Raji (cell line): ENCODE measurements at regions not wholly inside any gene's neighbourhood (a gene's known extent, or its start where the extent isn't known, plus 50 kb on each side); places are given as distances from the start of the nearest gene placed in this dataset.

Experiments used
- POLR2A ChIP-seq: IDR thresholded peaks from 2 replicates; pipeline ENCODE4 v1.6.1; 2011; ENCODE audit warnings: low read depth, low read length, control low read depth; ENCODE audit not compliant: insufficient read depth

DNA sequence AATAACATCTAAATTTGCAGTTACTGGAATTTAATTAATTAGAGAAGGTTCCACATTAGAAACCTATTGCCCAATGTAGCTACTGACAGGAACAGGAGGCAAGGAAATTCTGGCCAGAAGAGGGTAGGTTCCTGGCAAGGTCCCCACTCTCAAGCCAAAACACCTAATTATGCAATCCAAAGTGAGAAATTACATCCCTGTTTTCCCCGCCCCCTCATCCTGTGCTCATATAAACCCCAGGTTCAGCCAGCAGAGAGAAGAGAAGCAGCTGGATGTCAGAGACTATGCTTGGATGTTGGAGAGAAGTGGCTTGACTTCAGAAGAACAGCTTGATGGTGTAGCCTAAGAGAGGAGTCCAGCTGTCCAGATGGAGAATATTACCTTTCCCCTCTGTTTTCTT, 951.3 kb upstream of the PRR20A start:
- TF ChIP-seq POLR2A: no peak

DNA sequence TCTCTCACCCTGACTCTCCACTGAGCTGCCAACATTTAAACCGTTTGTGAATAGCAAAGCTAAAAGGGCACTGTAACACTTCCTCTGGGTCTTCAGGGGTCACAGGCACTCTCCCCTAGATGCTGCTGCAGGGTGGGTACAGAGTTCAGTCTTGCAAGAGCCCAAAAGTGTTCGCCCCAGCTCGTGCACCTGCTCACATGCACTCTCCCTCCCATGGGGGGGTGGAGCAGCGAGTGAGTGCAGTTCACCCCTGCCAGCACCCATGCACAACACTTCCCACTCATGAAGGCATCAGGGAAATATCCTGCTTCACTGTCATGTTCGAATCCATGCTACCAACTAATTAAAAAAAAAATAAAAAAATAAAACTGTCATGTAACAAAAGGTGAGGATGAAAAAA, 950.7 kb upstream of the PRR20A start:
- no peak for TF ChIP-seq POLR2A

DNA sequence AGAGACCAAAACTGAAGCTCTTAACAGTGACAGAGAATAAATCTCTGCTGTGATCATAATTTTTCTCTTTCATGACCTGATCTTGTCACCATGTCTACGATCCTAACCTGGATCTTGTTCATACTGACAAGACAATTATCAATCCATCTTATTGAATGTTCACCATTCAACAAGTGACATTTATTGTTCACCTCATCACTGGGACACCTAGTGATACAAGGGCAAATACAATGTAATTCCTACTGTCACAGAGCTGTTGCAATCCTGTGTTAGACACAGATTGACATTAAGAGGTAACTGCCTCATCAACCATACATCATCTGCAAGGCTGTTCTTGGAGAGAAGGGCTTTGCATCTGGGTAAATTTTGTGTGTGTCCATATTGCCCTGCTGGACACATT, 942.4 kb upstream of the PRR20A start:
- TF ChIP-seq POLR2A: no peak

DNA sequence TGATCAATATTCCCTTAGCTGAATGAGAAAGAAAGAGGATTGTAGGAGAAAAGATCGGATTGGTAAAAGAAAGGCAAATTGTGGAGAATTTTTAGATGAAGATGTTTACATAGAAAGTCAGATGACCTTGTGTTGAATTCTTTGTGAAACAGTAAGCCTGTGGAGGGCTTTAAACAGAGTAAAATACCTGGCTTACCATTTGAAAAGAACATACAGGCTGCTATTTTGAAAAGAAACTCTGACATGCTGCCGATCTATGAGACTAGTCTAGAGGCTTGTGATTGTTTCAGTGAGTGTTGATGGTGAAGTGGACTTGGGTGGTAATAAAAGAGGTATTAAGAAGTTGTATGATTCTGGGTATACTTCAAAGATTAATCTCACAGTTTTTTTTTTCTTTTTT, 938.9 kb upstream of the PRR20A start:
- TF ChIP-seq POLR2A: no peak

DNA sequence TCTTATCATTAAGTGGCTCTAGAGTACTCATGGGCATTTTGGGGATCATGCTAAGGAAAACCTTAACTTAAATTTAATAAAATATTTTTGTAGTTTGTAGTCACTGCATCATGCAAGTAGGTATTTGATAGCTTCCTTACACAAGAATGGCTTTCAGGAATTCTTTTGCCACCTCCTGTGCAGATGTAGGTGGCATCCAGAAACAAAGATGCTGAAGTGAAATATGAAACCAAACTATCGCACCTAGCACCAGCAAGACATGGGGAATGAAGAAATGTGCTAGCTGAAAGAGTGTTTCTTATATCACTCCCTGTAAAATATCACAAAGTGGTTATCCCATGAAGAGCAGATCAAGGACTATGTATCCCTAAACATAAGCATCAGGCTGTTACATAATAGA, 924.5 kb upstream of the PRR20A start:
- TF ChIP-seq POLR2A: no peak

DNA sequence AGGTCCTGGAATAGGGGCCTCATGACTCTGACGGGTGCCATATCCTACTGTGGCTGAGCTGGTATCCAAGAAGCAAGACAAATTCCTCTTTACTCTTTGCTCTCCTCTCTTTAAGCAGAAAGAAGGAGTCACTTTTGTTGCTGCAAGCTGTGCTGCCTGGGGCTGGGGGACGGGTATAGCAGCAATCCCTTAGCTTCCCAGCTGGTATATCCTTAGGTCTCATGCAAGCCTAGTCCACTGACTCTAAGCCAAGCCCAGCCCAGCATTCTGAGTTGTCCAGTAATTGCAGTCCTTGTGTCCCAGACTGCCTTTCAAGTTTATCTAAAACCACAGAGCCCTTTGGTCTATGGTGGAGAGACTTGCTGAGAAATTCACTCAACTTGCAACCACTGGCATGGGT, 893.0 kb upstream of the PRR20A start:
- TF ChIP-seq POLR2A: no peak

DNA sequence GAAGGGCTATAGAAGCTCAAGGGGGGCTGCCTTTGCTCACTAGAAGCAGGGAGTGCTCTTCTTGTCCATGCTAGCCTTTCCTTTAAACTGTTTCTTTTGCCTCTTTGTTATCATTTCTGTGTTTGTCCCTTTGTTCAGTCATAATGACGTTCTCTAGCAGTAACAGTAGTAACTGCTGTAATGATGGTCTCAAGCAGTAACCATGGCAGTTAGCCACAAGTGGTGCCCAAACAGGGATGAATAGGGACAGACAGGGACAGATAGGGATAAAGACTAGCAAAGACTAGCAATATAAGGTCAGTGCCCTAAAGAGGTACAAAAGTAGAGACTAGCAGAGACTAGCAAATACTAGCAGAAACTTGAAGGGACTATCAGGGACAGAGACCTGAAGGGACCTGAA, 869.0 kb upstream of the PRR20A start:
- no peak for TF ChIP-seq POLR2A

DNA sequence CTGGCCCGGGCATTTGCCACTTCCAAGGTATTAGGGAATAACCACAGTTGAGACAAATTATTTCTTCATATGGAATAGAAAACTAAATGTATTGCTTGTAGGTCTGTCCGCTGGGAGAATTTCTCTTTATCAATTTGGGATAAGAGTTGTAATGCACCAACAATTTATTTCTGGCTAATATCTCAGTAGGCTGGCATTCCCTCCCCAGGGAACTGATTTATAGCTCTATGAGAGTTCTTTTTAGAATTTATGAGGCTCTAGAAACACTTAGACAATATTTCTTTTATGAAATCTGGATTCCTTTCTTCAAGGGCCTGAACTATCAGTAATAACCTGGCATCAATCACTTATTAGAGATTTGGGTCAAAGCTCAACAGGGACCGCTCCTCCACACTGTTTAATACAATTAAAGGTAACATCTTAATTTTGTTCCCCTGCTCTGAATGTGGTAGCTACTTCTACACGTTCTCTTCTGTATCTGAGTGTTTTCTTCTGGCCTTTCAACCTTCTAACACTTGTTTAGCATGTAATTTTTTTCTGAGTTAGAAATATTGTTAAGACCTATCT, 857.4 kb upstream of the PRR20A start:
- no peak for TF ChIP-seq POLR2A

DNA sequence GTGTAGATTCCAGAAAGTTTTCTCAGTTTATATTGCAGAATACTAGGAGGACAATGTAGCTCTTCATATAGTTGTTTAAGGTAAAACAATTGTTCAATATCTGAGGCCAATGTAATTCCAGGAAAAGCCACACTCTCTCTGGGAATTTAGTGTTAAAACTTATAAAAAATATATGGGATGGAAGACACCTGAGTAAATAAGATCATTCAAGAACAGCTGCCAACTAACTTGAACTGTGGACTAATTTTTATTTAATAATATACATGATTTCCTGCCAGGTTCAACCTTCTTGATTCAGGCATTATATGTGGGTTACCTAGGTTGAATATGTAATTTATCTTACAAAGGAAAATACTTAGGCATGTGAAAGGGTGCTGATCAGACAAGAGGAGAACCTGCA, 841.1 kb upstream of the PRR20A start:
- no peak for TF ChIP-seq POLR2A

DNA sequence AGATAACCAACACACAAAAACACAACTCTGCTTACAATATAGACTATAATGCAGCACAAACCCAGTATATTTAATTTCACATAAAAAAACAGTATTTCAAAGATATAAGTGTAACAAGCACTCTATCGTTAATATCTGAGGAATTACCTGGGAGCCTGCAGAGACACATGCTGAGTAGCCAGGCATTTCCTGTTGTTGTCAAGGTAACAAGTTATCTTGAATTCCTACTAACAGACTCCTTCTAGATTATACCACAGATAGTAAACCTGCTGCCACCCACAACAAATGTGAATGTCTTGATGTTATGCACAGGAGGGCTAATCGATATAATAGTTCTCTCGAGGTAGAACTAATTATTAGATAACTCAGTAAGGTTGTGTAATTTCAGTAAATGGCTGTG, 826.0 kb upstream of the PRR20A start:
- TF ChIP-seq POLR2A: no peak

DNA sequence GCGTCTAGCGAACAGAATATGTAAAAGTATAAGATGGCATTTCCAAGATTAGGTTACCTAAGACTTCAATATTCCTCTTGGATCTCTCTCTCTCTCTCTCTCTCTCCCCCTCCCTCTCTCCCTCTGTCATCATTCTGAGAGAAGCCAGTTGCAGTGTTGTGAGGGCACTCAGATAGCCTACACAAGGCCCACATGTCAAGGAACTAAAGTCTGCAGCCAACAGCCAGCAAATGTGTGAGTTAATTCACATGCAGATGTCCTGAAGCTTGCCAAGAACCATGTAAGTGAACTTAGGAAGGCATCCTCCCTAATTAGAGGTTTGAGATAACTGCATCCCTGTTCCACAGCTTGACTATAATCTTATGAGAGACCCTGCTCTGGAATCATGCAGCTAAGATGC, 822.9 kb upstream of the PRR20A start:
- no peak for TF ChIP-seq POLR2A

DNA sequence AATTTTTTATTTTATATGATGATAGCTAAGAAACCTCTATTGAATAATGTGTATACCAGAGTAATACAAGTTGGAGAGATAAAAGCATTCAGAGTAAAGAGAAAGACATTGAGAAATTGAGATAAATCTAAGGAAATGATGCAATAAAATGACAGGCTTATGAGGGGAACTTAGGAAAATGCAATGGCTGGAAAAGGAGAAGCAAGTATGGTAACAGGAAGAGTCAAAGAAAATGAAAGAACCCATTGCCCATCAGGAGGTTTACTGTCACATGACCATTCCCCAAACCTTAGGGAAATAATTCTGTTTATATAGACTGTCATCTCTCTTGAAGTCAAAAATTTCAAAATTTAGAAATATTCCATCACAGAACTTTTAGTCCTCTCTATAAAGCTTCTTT, 808.0 kb upstream of the PRR20A start:
- no peak for TF ChIP-seq POLR2A

DNA sequence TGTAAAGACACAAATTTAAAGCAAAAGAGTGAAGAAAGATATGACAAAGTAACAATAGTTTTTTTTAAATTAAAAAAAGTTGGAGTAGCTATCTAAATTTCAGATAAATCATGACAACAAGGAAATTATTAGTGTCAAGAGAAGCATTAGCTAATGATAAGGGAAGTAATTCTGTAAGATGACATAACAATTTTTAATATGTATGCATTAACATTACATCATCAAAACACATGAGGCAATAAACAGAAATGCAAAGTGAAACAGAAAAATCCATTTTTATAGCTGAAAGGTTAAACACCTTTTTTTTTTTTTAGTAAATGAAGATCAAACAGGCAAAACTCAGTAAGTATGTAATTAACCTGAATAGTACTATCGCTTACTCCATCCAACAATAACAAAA, 804.9 kb upstream of the PRR20A start:
- TF ChIP-seq POLR2A: no peak

DNA sequence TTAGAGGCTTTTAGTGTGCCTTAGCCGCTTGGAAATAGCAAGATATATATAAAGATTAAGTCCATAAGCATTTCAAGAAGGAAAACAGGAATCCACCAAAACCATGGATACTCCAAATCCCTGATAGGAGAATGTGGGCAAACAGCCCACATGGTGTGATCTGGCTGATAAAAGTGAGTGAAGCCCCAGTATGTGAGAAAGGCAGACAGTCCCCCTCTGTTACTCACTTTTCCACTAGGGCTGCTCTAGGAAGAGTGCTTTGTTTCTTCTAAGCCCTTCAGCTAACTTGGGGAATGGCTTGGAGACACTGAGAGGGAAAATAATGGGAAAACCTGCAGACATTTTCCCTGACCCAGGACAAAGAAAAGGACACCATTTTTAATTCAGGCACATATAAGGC, 802.3 kb upstream of the PRR20A start:
- no peak for TF ChIP-seq POLR2A

DNA sequence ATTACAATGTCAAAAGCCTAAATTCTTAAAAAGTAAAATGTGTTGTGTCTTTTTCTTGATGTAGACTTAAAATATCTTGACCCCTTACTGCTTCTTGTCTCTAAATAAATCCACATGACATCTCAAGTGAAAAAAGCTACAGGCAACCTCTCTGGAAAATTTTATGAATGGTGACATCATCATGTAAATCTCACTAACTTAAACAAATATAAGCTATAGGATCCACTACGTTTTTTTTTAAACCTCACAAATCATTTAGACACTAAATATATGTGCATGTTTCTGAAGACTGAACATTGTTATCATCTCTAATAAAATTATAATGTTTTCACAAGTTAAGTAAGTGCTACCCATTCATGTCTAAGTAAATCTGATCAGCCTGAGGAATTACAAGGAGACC, 793.7 kb upstream of the PRR20A start:
- TF ChIP-seq POLR2A: no peak

DNA sequence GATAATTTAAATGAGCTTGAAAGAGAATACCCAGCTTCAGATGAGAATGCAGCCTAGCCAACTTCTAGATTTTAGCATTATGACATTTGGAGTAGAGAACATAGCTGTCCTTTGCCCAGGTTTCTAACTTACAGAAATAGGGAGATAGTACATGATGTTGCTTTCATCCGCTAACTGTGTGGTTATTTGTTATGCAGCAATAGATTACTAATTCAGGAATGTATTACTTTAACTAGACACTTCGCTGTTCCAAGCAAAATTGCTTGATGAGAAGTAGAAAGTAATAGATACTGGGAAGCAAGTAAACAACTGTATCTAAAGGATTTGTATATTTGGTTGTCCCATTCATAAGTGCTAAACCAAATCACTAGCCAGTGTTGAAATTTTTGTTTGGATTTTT, 790.9 kb upstream of the PRR20A start:
- TF ChIP-seq POLR2A: no peak

DNA sequence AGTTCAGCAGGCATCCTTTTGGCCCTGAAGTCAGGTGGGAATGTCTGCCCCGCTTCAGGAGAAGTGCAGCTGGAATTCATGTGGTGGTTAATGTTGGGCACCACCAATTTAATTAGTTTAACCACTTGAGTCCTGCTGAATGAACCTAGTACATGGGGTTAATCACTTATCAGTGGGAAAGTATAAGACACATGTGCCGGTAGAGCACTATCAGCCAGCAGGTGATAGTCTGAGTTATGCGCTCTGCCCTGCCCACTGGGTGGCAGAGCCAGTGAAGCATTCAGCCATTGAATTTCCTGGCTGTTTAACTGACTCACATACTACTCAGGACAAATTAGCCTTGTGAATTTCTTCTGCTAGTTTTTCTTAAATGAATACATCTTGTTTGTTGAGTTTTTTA, 789.7 kb upstream of the PRR20A start:
- no peak for TF ChIP-seq POLR2A

DNA sequence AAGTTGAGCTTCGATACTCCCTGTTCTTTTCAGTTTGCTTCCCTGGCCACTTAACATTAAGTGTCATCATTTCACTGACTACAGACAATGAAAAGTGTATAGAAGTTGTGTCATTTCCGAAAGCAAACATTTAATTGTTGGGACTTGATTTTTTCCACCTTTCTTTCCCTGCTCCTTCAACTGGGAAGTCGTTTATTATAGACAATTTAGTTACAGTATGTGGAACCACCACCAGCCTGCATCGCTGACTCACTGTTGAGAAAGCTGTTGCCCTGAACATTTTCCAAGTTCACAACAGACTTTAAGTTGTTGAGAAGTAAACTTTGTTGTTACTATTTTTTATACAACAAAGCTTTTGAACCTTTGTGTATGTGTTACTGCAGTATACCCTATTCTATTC, 788.4 kb upstream of the PRR20A start:
- TF ChIP-seq POLR2A: no peak

DNA sequence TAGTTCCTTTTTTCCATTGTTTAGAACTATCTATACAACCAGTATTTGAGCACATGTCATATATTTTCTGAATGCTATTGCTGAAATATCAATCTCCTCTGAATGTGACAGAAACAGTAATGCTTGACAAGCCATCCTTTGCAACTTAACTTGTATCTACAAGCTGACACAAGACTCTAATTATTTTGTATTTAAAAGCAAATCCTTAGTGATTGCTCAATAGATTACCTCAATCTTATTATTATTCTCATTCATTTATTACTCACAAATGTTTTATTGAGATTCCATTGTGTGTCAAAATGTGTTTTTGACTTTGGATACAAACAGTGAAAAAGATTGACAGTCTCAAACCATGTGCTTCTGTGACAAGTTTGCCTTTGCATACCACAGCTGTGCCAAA, 787.8 kb upstream of the PRR20A start:
- no peak for TF ChIP-seq POLR2A

DNA sequence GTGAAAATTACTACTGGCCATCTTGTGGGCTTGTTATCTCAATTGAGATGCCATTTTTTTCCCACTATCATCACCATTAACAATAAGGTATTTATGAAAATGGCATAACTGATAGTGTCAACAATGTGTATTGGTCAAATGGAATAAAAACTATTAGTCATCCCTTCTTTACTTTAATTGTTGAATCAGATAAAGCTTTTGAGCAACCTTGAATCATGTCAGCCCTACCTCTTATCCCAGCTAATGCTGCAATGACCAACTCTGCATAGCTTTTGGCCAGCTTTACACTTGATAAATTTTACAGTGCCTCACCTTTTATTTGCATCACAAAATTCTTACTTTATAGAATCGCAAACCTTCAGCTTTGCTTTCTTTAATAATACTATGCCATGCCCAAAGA, 784.0 kb upstream of the PRR20A start:
- TF ChIP-seq POLR2A: no peak
